ENCODE measurements at regions not wholly inside any gene's neighbourhood (a gene's known extent, or its start where the extent isn't known, plus 50 kb on each side); places are given as distances from the start of the nearest gene placed in this dataset.
"Not testable (repeated sequence)": the region's sequence is repeated elsewhere in the genome, so short reads cannot be mapped to it uniquely, and the experiment has no call there.

DNA sequence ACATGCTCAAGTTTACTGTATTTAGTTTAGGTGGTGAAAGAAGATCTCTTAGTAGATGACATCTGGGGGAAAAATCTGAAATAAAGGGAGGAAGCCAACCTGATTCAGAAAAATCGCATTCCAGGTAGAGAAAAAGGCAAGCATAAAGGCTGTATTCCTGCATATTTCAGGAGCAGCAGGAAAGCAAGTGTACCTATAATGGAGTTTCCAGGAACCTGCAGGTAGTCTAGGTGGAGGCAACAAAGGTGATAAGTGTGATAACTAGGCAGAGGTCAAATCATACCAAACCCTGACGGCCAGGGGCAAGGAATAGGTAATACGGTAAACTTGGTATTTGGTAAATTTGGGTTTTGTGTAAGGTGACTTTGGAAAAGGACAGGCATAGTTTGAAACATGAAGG lies 132.8 kb upstream of the GOT2 start:
- DNase-seq, result no peak

- no peak for DNase-seq
Observed at GRCh38 chr16:58863761-58864160, 129.6 kb upstream of the GOT2 start.

DNA sequence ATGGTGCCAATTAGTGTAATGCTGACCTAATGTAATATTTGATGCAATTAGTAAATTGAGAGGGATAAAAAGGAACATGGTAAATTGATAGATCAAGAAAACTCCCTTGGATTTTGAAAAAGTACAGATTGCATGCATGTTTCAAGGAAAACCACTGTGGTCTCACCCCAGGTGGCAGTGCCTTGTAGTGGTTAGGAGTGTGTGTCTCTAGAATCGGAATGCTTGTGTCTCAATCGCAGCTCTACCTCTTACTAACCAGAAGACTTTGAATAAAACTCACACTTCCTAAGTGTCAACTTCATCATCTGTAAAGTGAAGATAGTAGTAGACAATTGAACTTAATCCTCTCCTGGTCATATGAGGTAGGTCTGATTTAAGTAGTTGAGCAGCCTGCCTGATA lies 128.9 kb upstream of the GOT2 start:
- DNase-seq, result no peak

DNA sequence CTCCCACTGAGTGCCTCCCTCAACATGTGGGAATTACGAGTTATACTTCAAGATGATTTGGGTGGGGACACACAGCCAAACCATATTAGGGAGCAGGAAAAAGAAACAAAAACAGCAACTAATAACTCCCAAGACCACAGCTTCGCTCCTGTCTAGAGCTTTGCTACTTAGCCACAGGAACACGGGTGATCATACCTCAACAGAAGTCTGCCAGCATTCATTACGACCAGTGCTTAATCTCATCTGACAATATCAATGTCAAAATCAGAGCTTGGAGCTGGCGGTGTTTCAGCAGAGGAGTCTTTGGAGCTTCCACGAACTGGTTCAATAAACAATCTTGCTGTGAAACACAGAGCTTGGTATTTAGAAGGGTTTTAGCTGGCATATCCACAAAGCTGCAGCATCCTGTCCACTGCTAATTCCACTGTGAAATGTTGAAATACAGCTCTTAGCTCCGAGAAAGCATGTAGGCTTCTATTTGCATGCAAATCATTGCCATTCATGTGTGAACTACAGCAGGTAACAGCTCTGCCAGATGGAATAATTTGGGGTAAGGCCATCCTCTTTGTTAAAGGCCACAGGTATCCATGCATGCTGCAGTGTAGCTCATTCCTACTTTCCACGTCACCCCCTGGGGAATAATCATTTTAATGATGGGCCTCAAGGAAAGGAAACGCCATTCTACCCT lies 128.4 kb upstream of the GOT2 start:
- no peak for DNase-seq

GRCh38 chr16:58859958-58860669 lies 126.0 kb upstream of the GOT2 start:
- DNase-seq, result no peak

- not testable (repeated sequence) for DNase-seq
Observed at GRCh38 chr16:58858577-58858976, 124.5 kb upstream of the GOT2 start.

DNA sequence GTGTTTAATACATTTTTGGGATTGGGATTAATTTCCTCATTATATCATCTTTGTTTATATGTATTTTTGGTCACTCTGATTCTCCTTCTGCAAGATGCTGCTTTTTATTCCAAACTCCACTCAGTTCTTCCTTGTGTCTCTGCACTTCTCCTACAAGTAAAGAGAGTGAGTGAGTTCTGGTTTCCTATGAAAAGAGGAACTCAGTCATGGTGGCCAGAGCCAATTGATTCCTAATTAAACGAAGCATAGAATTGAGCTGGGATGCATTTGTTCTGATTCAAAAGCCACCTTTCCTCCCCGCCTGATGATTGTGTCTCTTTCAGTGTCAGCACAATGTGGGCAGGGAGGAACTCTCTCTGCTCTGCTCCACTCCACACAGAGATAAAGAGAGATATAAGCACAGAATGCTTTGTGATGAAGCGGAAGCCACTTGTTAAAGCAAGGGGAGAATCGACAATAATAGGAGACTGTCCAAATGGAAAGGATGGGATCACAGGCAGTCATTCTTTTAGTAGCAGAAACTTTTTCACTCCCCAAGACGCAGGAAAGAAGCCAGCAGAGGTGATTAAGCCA lies 121.3 kb upstream of the GOT2 start:
- no peak for DNase-seq

GRCh38 chr16:58853854-58854791 lies 120.0 kb upstream of the GOT2 start:
- DNase-seq, result no peak

GRCh38 chr16:58850678-58851020 lies 116.5 kb upstream of the GOT2 start:
- DNase-seq, result no peak

GRCh38 chr16:58850019-58850677 lies 116.0 kb upstream of the GOT2 start:
- no peak for DNase-seq

- DNase-seq, result no peak
Observed at GRCh38 chr16:58848662-58849002, 114.5 kb upstream of the GOT2 start.

DNA sequence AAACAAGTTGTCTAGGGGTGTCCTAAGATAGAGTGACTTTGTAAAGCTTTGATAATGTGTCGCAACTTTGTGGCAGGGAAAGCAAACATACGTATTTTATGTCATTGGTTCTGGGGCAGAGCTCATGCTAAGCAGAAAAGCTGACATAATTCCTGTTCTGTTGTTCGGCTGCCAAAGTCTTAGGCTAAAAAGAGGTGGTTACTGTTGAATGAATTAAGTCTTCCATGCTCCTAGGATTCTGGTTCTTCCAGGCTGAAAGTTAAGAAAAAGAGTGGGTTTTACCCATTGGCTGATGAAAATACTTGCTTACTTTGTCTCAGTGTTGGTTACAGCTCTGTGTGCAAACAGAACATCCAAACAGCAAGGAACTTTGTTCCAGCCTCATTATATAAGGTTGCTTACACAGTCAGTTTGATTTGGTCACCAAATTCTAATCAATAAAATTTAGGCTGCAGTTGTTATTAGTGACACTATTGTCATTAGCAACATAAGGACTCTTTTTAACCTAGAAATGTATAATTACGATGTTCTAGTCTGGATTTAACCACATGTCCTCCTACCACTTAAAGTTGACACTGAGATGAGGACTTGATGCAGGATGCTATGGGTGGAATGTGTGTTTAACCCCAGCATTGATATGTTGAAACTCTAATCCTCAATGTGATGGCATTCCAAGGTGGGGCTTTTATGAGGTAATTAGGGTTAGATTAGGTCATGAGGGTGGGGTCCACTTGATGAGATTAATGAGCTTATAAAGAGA lies 114.0 kb upstream of the GOT2 start:
- DNase-seq, result no peak

GRCh38 chr16:58846226-58846625 lies 112.1 kb upstream of the GOT2 start:
- DNase-seq, result not testable (repeated sequence)

- no peak for DNase-seq
Observed at GRCh38 chr16:58843675-58844074, 109.6 kb upstream of the GOT2 start.

DNA sequence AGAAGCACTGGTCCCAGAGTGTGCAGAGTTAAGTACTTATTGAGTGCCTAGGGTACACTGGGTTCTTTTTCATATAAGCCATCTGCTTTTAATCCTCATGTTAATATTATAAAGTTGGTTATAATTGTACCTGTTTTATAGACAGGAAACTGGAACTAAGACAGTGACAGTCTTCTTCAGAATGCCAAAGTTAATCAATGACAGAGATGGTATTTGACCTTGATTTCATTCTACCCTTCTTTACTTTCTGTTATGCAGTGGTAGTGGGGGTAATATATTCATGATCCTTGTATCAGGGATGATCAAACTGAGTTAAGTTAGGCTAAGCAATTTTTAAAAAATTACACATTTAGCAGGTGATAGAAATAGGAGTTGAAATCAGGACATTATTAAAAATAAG lies 108.6 kb upstream of the GOT2 start:
- DNase-seq, result no peak

GRCh38 chr16:58842156-58842555 lies 108.0 kb upstream of the GOT2 start:
- no peak for DNase-seq

DNA sequence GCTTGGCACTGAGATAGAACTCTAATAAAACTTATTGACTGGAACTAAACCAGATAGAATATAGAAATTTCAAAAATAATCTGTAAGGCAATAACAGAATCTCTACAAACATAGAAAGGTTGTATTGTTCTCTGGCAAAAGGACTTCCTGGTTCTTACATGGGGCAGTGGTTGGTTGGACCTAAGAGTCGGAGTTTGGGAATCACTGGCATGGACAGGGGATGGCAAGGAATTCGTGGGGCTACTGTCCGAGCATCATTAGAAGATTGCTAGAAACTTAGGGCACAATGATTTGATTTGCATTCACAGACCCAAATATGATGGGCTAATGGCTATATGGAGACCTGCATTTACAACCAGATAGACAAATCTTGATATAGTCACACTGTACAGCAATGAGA lies 103.8 kb upstream of the GOT2 start:
- DNase-seq, result no peak

DNA sequence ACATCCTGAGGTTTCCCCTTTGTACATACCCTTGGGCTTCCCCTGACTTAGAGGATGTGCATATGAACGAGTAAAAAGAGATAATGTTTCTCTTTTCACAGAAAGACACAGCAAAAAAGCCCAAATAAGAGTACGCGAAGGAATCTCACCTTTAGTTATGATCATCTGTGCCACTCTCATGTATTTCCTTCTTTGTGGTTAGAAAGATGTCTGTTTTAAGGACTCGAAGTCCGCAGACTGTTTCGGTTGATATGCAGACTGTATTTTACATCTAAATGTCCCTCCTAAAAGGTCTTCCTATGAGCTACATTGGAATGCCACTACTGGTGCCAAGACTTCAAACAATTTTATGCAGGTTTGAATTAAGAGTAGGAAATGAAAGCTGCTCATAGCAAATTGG lies 102.3 kb upstream of the GOT2 start:
- DNase-seq, result no peak

GRCh38 chr16:58832386-58832895 lies 98.3 kb upstream of the GOT2 start:
- no peak for DNase-seq

DNA sequence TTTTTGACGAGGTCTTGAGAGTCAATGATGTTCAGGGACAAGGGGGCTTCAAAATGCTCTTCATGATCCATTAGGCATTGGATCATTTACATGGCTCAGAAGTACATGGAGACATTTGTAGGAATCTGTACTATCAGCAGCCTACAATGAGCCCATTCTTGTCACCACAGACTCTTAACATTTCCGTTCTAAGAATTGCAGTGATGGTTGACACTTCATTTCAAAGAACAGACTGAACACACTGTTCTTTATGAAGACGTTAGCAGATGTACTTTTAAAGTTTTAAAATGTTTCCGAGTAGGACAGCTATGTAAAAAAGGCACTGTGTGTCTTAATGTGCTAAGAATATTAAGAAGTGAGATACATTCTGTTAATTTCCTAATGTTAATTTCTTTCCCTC lies 97.3 kb upstream of the GOT2 start:
- no peak for DNase-seq

GRCh38 chr16:58828901-58829545 lies 94.9 kb upstream of the GOT2 start:
- no peak for DNase-seq

Measured in activated effector memory CD4-positive, alpha-beta T cell treated with anti-CD3 and anti-CD28 coated beads, Interleukin-2, amount 50 U/mL, for 16 hours (primary cell).